Vagina (tissue), 2 donors: ENCODE measurements at regions not wholly inside any gene's neighbourhood (a gene's known extent, or its start where the extent isn't known, plus 50 kb on each side); places are given as distances from the start of the nearest gene placed in this dataset.

Experiments used
- DNase-seq, 2 donors: peaks; one replicate each; pipeline ENCODE4 v3.0.0-alpha.2; 2017; ENCODE audit errors: extremely low spot score in 2 of 2
- H3K27ac ChIP-seq: fragments of 200-600 bp; sonication (generic); one replicate; pipeline ENCODE4 v1.5.1; 2019
- H3K27me3 ChIP-seq: fragments of 200-600 bp; sonication (generic); one replicate; pipeline ENCODE4 v1.5.1; 2019
- H3K36me3 ChIP-seq, 2 donors: fragments of 200-600 bp; sonication (generic); one replicate each; pipeline ENCODE4 v1.5.1; 2017 to 2019
- H3K4me1 ChIP-seq: fragments of 200-600 bp; sonication (generic); one replicate; pipeline ENCODE4 v1.5.1; 2019
- H3K4me3 ChIP-seq, 2 donors: fragments of 200-600 bp; sonication (generic); 1 replicate in 1 of 2; 2 replicates in 1 of 2; pipeline ENCODE4 v1.5.1; 2016 to 2019
- H3K9me3 ChIP-seq: fragments of 200-600 bp; sonication (generic); one replicate; pipeline ENCODE4 v1.5.1; 2019
- CTCF ChIP-seq, 3 experiments: fragments of 450-650 bp in 2 of 3; fragments of 200-600 bp in 1 of 3; sonication (generic) in 1 of 3; IDR thresholded peaks; one replicate each; pipeline ENCODE4 v1.5.1; 2017 to 2019; ENCODE audit warnings: antibody characterized with exemption in 3 of 3, mild to moderate bottlenecking in 2 of 3, moderate library complexity in 2 of 3
- POLR2A ChIP-seq, 2 donors: fragments of 450-650 bp; IDR thresholded peaks; one replicate each; pipeline ENCODE4 v1.6.1; 2017; ENCODE audit warnings: antibody characterized with exemption in 2 of 2, mild to moderate bottlenecking in 2 of 2, moderate library complexity in 2 of 2
- POLR2AphosphoS5 ChIP-seq, 2 donors: sonication (generic); formaldehyde crosslinking; IDR thresholded peaks; one replicate each; pipeline ENCODE4 v1.9.0; 2017; ENCODE audit warnings: antibody characterized with exemption in 2 of 2, mild to moderate bottlenecking in 2 of 2, low read depth in 1 of 2; ENCODE audit not compliant: insufficient read depth in 1 of 2
- intact Hi-C: fragments of 100-400 bp; cut with DNase I; formaldehyde crosslinking; loops from one replicate; pipeline ENCODE4 v1.15.1; 2023

GRCh38 chrX:12013211-12013618, 125.1 kb upstream of the FRMPD4 start:
- Histone ChIP-seq H3K4me1 (no peaks in the 10 kb centered on the region), H3K36me3 (no peaks in the 10 kb centered on the region), H3K9me3 (no peaks in the 10 kb centered on the region), H3K27me3 (no peaks in the 10 kb centered on the region), H3K27ac (no peak overlapping the region), H3K4me3 (no peak overlapping the region)
- no peak for TF ChIP-seq POLR2A (IDR thresholded peaks at IDR 0.05)
- no peak for TF ChIP-seq CTCF (IDR thresholded peaks at IDR 0.05)
- TF ChIP-seq POLR2AphosphoS5 (IDR thresholded peaks at IDR 0.05; ENCODE audit: insufficient read depth in 1 of 2, low read depth in 1 of 2) = no peak
- intact Hi-C loops = loop anchor here (10.0 kb wide), 1 partner anchor 1968 kb away; no protein-coding TSS in a partner anchor
- DNase-seq = no peak

DNA sequence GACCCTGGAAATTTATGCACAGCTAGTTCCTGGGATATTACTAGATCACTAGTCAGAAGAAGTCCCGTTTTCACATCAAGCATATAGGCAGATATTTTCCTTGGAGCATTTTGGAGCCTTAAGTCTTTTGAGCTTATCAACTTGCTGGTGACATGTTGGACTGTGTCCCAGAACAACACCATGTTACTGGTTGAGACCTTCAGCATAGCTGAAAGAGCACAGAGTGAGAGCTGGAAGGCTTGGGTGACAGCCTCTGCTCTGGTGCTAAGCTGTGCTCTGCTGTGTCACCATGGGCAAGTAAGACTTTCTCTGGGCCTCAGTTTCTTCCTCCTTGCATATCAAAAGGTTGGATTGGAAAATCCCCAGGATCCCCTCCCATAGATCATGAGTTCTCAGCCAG, 116.6 kb upstream of the FRMPD4 start:
- Histone ChIP-seq H3K9me3 (no peaks in the 10 kb centered on the region), H3K4me1 (no peaks in the 10 kb centered on the region), H3K4me3 (no peak overlapping the region), H3K27me3 (no peaks in the 10 kb centered on the region), H3K27ac (no peak overlapping the region), H3K36me3 (no peaks in the 10 kb centered on the region)
- TF ChIP-seq CTCF (IDR thresholded peaks at IDR 0.05) (no peak), POLR2AphosphoS5 (IDR thresholded peaks at IDR 0.05; ENCODE audit: insufficient read depth in 1 of 2, low read depth in 1 of 2) (no peak), POLR2A (IDR thresholded peaks at IDR 0.05) (no peak)
- no peak for DNase-seq
- intact Hi-C loops = no loop called here

- H3K9me3 ChIP-seq = no peaks in the 10 kb centered on the region
- no peaks in the 10 kb centered on the region for H3K36me3 ChIP-seq
- no peak for TF ChIP-seq CTCF (IDR thresholded peaks at IDR 0.05)
- no peak for TF ChIP-seq POLR2AphosphoS5 (IDR thresholded peaks at IDR 0.05; ENCODE audit: insufficient read depth in 1 of 2, low read depth in 1 of 2)
- TF ChIP-seq POLR2A (IDR thresholded peaks at IDR 0.05) = no peak
- H3K27ac ChIP-seq = no peak overlapping the region
- H3K27me3 ChIP-seq = no peaks in the 10 kb centered on the region
- intact Hi-C loops = no loop called here
- no peak for DNase-seq
- no peaks in the 10 kb centered on the region for H3K4me1 ChIP-seq
- H3K4me3 ChIP-seq = no peak overlapping the region
Observed at GRCh38 chrX:12026481-12026880, 111.8 kb upstream of the FRMPD4 start.

DNA sequence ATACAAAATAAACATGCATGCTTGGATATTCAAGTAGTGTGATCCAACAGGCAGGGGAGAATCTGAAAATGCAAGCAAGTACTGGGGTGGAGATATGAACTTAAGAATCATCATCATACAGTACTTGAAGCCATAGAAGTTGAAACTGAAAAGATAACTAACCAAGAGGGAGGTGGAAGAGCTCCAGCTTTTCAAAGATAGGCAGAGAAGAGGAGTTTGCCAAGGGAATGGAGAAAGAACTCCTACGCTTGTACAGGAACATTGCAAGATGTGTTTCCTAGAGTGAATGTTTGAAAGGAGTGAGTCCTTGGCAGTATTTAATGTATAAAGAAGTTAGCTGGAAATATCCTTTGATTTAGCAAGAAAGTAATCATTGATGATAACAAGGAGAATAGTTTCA, 106.2 kb upstream of the FRMPD4 start:
- H3K4me1 ChIP-seq = no peaks in the 10 kb centered on the region
- no peak overlapping the region for H3K27ac ChIP-seq
- no peaks in the 10 kb centered on the region for H3K9me3 ChIP-seq
- no peaks in the 10 kb centered on the region for H3K36me3 ChIP-seq
- no peaks in the 10 kb centered on the region for H3K27me3 ChIP-seq
- DNase-seq = no peak
- H3K4me3 ChIP-seq = no peak overlapping the region
- intact Hi-C loops = no loop called here
- no peak for TF ChIP-seq POLR2AphosphoS5 (IDR thresholded peaks at IDR 0.05; ENCODE audit: insufficient read depth in 1 of 2, low read depth in 1 of 2)

GRCh38 chrX:12034741-12035140, 103.5 kb upstream of the FRMPD4 start:
- no peak for DNase-seq
- Histone ChIP-seq H3K4me3 (no peak overlapping the region), H3K9me3 (no peaks in the 10 kb centered on the region), H3K27me3 (no peaks in the 10 kb centered on the region), H3K36me3 (no peaks in the 10 kb centered on the region), H3K27ac (no peak overlapping the region), H3K4me1 (no peaks in the 10 kb centered on the region)
- intact Hi-C loops = no loop called here
- TF ChIP-seq POLR2A (IDR thresholded peaks at IDR 0.05) (no peak), POLR2AphosphoS5 (IDR thresholded peaks at IDR 0.05; ENCODE audit: insufficient read depth in 1 of 2, low read depth in 1 of 2) (no peak), CTCF (IDR thresholded peaks at IDR 0.05) (no peak)

GRCh38 chrX:12042615-12043014, 95.7 kb upstream of the FRMPD4 start:
- intact Hi-C loops = no loop called here
- no peak for DNase-seq
- TF ChIP-seq POLR2AphosphoS5 (IDR thresholded peaks at IDR 0.05; ENCODE audit: insufficient read depth in 1 of 2, low read depth in 1 of 2) (no peak), POLR2A (IDR thresholded peaks at IDR 0.05) (no peak), CTCF (IDR thresholded peaks at IDR 0.05) (no peak)

More at GRCh38 chrX:12042615-12043014, 95.7 kb upstream of the FRMPD4 start:
- H3K4me3 ChIP-seq = no peak overlapping the region
- no peaks in the 10 kb centered on the region for H3K27me3 ChIP-seq
- H3K36me3 ChIP-seq = no peaks in the 10 kb centered on the region
- H3K9me3 ChIP-seq = no peaks in the 10 kb centered on the region
- H3K27ac ChIP-seq = no peak overlapping the region
- H3K4me1 ChIP-seq = no peaks in the 10 kb centered on the region
